Erythroblast (primary cell): ENCODE measurements at regions not wholly inside any gene's neighbourhood (a gene's known extent, or its start where the extent isn't known, plus 50 kb on each side); places are given as distances from the start of the nearest gene placed in this dataset.

Source experiments
- GATA1 ChIP-seq: IDR thresholded peaks from 2 replicates; pipeline ENCODE4 v1.6.1; 2011; ENCODE audit warnings: low read depth, mild to moderate bottlenecking, control low read depth, low read length, moderate library complexity
- POLR2A ChIP-seq: IDR thresholded peaks from 2 replicates; pipeline ENCODE4 v1.6.1; 2011; ENCODE audit warnings: mild to moderate bottlenecking, low read length

DNA sequence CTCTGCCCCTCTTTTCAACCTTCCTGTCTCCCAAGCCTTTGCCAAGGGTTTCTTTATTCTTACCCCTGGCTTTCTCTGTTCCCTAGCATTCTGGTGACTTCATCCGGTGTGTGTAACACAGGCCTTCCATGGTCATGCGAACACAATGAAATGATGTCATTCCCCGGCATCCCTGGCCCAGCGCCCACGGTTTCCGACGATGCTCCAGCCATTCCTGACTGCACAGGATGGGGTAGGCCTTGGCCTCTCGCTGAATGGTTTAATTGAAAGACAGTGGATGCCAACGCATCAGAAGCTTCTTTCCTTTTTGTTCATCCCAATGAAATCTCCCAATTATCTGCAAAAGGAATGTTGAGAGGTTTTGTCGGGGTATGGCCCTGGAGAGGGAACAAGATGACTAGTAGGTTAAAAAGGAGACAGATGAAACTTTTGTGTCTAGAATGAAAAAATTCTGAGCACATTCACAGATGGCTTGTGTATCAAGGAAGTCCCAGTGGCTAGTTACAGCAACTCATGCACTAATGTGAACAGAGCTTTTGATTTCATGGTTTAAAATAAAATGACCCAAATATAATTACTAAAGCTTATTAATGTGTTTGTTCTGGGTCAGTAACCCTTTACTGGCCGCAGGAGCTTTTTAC is 655.0 kb downstream of the QKI start:
- TF ChIP-seq POLR2A (no peak), GATA1 (no peak)
